Breast epithelium (tissue), 3 donors: ENCODE measurements at regions not wholly inside any gene's neighbourhood (a gene's known extent, or its start where the extent isn't known, plus 50 kb on each side); places are given as distances from the start of the nearest gene placed in this dataset.

Experiments
- CTCF ChIP-seq, 3 donors: fragments of 450-650 bp; IDR thresholded peaks; one replicate each; pipeline ENCODE4 v1.5.1; 2016 to 2017; ENCODE audit warnings: antibody characterized with exemption in 3 of 3, mild to moderate bottlenecking in 3 of 3, moderate library complexity in 3 of 3
- POLR2AphosphoS5 ChIP-seq, 3 donors: sonication (generic); formaldehyde crosslinking; IDR thresholded peaks; one replicate each; pipeline ENCODE4 v1.6.1; 2017; ENCODE audit warnings: antibody characterized with exemption in 3 of 3

GRCh38 chr10:111481866-111482265, 405.0 kb downstream of the ADRA2A start:
- TF ChIP-seq POLR2AphosphoS5 (IDR thresholded peaks at IDR 0.05) = no peak
- no peak for TF ChIP-seq CTCF (IDR thresholded peaks at IDR 0.05)
